Left renal pelvis (tissue), 4 donors: ENCODE measurements at regions not wholly inside any gene's neighbourhood (a gene's known extent, or its start where the extent isn't known, plus 50 kb on each side); places are given as distances from the start of the nearest gene placed in this dataset.
"Not testable (repeated sequence)": the region's sequence is repeated elsewhere in the genome, so short reads cannot be mapped to it uniquely, and the experiment has no call there.

Source experiments
- DNase-seq, 4 donors: peaks; one replicate each; pipeline ENCODE4 v3.0.0-alpha.2; 2013; ENCODE audit warnings: low read depth in 4 of 4, low spot score in 3 of 4

DNA sequence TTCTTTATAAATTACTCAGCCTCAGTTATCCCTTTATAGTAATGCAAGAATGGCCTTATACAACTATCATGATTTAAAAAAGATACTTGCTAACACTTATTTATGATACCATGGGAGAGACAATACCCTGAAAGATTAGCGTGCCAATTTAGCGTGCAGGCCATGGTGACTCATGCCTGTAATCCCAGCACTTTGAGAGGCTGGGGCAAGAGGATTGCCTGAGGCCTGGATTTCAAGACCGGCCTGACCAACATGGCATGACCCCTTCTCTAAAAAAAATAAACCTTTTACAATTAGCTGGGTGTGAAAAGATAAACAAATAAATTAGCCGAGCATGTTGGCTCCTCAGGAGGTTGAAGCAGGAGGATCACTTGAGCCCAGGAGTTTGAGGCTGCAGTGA, 493.4 kb upstream of the FSIP2 start:
- no peak for DNase-seq

DNA sequence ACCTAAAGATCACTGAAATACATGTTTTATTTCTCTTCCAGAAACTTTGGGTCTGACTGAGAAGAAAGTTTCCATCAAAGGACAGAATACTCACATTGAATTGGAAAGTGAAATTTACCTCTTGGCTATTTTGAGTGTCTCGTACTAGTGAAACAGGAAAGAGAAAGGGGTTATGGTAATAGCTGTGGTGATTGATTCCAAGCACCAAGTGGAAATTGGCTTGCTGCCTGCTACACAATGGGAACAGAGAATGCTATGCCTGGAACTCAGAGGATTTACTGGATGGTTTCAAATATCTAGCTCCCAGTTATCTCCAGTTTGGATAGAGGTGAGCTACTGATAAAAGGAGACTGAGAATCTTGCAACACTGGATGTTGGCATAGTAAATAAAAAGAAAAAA, 492.8 kb upstream of the FSIP2 start:
- no peak for DNase-seq

GRCh38 chr2:185246717-185247116, 491.9 kb upstream of the FSIP2 start:
- no peak for DNase-seq

GRCh38 chr2:185255566-185255965, 483.0 kb upstream of the FSIP2 start:
- no peak for DNase-seq

DNA sequence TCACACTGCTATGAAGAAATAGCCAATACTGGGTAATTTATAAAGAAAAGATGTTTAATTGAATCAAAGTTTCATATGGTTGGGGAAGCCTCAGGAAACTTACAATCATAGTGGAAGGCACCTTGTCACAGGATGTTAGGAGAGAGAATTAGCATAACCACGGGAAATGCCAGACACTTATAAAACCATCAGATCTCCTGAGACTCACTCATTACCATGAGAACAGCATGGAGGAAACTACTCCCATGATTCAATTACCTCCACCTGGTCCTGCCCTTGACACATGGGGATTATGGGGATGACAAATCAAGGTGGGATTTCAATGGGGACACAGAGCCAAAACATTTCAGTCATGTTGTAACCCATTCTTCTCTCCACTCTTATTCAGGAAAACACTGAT, 472.9 kb upstream of the FSIP2 start:
- DNase-seq: no peak

GRCh38 chr2:185268651-185269050, 470.0 kb upstream of the FSIP2 start:
- no peak for DNase-seq

DNA sequence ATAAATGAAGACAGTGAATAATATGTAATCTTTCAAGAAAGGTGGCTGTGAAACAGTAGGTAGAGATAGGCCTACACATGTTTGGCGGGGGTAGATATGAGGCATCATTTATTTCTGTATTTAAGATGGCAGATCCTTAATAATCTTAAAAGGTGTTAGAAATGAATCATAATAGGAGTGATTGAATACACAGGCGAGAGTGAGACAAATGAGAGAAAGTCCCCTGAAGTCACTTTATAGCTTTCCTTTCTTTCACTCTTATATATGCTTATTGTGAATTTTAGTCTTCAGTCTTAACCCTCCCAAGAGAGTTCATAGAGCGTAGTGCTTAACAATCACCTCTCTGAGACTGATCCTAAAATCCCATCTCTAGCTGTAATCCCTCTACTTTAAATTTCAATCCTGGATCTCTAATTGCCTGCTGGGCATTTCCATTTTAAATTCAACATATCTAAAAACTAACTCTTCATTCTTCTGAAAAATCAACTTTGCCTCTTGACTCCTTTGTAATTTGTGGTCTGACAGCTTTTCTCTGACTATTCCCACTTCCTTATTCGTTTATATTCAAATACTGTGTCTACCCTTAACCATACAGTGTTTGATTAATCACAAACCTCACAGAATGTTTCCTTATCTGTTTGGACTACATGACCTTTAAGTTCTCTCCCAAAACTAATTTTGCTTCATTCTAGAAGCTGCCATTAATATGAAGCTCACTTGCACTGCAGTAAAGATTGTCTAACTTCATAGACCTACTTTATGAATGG, 463.7 kb upstream of the FSIP2 start:
- DNase-seq: no peak

GRCh38 chr2:185275979-185276378, 462.6 kb upstream of the FSIP2 start:
- not testable (repeated sequence) for DNase-seq

- no peak for DNase-seq
These were observed 459.8 kb upstream of the FSIP2 start for GRCh38 chr2:185278761-185279160.

DNA sequence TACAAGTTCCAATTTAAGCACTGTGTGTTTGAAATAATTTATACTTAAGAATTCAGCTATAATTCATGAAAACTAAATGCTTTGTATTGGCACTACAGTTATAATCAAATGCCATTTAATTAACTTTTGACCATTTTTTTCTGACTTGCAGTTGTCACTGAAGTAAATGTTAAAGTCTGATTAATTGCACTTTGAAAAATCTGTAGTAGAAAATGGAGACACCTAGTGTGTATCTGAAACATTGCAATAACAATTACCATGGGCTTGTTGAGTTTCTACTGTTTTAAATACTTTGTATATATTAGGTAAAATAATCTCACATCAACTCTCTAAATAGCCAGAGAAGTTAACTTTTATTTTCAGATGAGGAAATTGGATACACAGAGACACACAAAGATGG, 458.6 kb upstream of the FSIP2 start:
- DNase-seq: no peak

- no peak for DNase-seq
These were observed 453.9 kb upstream of the FSIP2 start for GRCh38 chr2:185284696-185285095.

GRCh38 chr2:185290012-185290411, 448.6 kb upstream of the FSIP2 start:
- DNase-seq: not testable (repeated sequence)

DNA sequence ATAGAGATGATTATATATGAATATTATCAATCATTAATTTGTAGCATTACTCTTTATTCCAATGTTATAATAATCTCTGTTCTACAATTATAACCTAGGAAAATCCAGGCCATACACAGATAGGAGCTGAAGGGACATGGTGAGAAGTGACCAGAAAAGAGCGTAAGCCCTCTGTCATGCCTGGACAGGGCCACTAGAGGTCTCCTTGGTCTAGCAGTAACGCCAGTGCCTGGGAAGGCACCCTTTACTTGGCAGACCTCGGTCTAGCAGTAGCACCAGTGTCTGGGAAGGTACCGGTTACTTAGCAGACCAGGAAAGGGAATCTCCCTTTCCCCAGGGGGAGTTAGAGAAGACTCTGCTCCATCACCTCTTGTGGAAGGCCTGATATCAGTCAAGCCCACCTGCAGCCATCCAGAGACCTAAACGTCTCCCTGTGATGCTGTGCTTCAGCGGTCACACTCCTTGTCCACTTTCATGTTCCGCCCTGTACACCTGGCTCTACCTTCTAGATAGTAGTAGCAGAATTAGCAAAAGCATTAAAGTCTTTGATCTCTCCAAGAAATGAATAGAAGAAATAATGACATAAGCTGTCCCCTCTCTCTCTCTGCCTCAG, 447.5 kb upstream of the FSIP2 start:
- peak in 3 of 4 donors; percentile 8 to 18 (median 15) for DNase-seq

GRCh38 chr2:185299867-185300266, 438.7 kb upstream of the FSIP2 start:
- no peak for DNase-seq

GRCh38 chr2:185306119-185306518, 432.5 kb upstream of the FSIP2 start:
- no peak for DNase-seq

- DNase-seq: no peak
These were observed 422.2 kb upstream of the FSIP2 start for GRCh38 chr2:185316383-185316782.

DNA sequence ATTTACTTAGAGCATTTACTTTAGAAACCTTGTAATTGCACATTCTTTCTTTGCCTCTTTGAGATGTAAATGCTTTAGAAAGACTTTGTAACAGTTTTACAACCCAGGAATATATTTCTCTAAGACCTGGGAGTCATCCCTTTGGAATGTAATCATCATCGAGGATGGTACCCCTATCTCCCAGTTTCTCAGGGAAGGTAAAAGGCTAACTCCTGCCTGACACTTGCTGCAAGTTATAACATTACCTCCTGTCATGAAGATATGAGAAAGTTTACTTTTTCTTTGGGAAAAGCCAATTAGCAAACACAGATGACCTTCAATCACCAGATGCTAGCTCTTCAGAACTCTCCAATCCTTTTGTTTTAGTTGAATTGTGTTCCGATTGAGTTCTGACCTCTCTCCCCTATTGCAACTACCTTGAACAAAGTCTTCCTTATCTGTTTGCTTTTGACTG, 420.3 kb upstream of the FSIP2 start:
- no peak for DNase-seq

- DNase-seq: no peak
These were observed 402.7 kb upstream of the FSIP2 start for GRCh38 chr2:185335879-185336278.

GRCh38 chr2:185337033-185337432, 401.6 kb upstream of the FSIP2 start:
- no peak for DNase-seq

GRCh38 chr2:185338104-185338503, 400.5 kb upstream of the FSIP2 start:
- DNase-seq: no peak

GRCh38 chr2:185347445-185347844, 391.2 kb upstream of the FSIP2 start:
- no peak for DNase-seq

DNA sequence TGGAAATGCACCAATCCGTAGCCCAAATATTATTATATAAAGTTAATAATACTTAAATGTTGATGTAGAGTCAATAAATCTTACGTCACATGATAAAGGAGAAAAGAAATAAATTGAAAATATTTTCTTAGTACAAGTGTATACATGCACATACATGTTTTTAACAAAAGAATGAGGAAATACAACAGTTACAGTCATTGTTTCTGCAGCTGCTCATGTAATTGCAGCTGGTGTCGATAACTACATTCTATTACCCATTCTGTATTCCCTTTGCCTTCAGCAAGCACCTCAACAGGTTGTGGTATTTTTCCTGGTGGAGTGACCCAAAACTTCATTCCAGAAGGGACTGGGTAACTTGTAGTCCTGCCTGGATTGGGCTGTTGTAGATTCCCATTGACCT, 377.8 kb upstream of the FSIP2 start:
- DNase-seq: no peak
